NB4 (cell line): ENCODE measurements at regions not wholly inside any gene's neighbourhood (a gene's known extent, or its start where the extent isn't known, plus 50 kb on each side); places are given as distances from the start of the nearest gene placed in this dataset.

Source experiments
- MAX ChIP-seq: IDR thresholded peaks from 2 replicates; pipeline ENCODE4 v1.6.1; 2011; ENCODE audit warnings: low read depth, low read length
- POLR2A ChIP-seq: IDR thresholded peaks from 2 replicates; pipeline ENCODE4 v1.6.1; 2011; ENCODE audit warnings: mild to moderate bottlenecking; ENCODE audit not compliant: insufficient read length; ENCODE audit errors: extremely low read depth

DNA sequence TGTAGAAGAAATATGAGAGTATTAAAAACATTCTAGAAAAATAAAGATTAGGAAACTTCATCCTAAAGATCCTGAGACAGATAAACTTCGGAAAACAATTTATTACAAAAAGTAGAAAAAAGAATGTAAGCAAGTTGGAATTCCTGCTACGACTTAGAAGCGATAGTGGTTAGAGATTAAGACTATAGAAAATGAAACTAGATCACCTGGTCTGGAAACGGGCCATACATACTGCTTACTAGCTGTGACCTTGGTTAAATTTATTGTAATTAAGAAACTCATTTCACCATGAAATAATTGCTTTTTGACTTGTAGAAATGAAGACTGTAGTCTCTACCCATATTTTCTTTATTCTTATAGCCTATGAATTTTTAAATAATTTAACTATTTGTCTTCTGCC is 614.1 kb downstream of the SLC16A7 start:
- no peak for TF ChIP-seq MAX
- no peak for TF ChIP-seq POLR2A
